Adrenal gland (tissue), 5 donors: ENCODE measurements at regions not wholly inside any gene's neighbourhood (a gene's known extent, or its start where the extent isn't known, plus 50 kb on each side); places are given as distances from the start of the nearest gene placed in this dataset.

ENCODE experiments used
- POLR2A ChIP-seq, 2 donors: fragments of 450-650 bp; IDR thresholded peaks; one replicate each; pipeline ENCODE4 v1.6.1; 2017; ENCODE audit warnings: antibody characterized with exemption in 2 of 2, mild to moderate bottlenecking in 2 of 2, moderate library complexity in 1 of 2
- TF ChIP-seq, protein P1 (sequence below), 6 experiments: fragments of 450-650 bp in 4 of 6; fragments of 200-600 bp in 2 of 6; sonication (generic) in 1 of 6; IDR thresholded peaks; 1 replicate in 5 of 6; 2 replicates in 1 of 6; pipeline versions ENCODE4 v1.5.1 to v1.8.0; 2016 to 2021; ENCODE audit warnings: antibody characterized with exemption in 6 of 6, mild to moderate bottlenecking in 2 of 6, moderate library complexity in 1 of 6
- donor health status: DM: no; HTN: no; CAD: no.

DNA sequence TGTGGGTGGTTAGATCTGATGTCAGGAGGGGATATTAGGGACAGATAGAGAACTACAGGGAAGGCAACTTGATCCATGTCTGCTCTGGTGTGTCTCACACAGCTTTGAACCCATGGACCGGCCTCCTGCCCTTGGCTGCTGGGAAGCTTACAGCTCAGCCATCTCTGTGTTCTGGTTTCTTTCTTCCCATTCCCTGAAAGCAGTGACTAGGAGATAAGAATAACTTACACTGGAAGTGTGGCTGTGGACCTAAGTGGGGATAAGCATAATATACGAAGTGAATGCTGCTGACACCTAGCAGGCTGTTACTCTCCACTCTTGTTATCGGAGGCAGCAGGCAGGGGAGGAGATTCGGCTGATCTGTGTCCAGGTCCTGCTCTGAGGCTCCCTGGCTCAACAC lies 282.3 kb upstream of the TUT7 start:
- TF ChIP-seq, protein P1, sequence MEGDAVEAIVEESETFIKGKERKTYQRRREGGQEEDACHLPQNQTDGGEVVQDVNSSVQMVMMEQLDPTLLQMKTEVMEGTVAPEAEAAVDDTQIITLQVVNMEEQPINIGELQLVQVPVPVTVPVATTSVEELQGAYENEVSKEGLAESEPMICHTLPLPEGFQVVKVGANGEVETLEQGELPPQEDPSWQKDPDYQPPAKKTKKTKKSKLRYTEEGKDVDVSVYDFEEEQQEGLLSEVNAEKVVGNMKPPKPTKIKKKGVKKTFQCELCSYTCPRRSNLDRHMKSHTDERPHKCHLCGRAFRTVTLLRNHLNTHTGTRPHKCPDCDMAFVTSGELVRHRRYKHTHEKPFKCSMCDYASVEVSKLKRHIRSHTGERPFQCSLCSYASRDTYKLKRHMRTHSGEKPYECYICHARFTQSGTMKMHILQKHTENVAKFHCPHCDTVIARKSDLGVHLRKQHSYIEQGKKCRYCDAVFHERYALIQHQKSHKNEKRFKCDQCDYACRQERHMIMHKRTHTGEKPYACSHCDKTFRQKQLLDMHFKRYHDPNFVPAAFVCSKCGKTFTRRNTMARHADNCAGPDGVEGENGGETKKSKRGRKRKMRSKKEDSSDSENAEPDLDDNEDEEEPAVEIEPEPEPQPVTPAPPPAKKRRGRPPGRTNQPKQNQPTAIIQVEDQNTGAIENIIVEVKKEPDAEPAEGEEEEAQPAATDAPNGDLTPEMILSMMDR (IDR thresholded peaks at IDR 0.05), result no peak
- TF ChIP-seq POLR2A (IDR thresholded peaks at IDR 0.05), result no peak
